ENCODE measurements at regions not wholly inside any gene's neighbourhood (a gene's known extent, or its start where the extent isn't known, plus 50 kb on each side); places are given as distances from the start of the nearest gene placed in this dataset.

GRCh38 chr20:40816039-40816352, 127.0 kb upstream of the MAFB start:
- DNase-seq (no peak), ATAC-seq (ENCODE audit: low FRiP score in 2 of 2) (no peak)
- H3K27me3 ChIP-seq = no peaks in the 10 kb centered on the region
- H3K36me3 ChIP-seq = no peaks in the 10 kb centered on the region
- no peak overlapping the region for H3K27ac ChIP-seq
- H3K4me3 ChIP-seq = no peak overlapping the region
- H3K4me1 ChIP-seq = no peaks in the 10 kb centered on the region
- 70 to 83% methylated on average over 3 of the region's 3 CpGs for WGBS, 2 donors
- TF ChIP-seq POLR2AphosphoS5 (IDR thresholded peaks at IDR 0.05) = no peak
- no peak for TF ChIP-seq EP300 (IDR thresholded peaks at IDR 0.05)
- no peak for TF ChIP-seq CTCF (IDR thresholded peaks at IDR 0.05)
- no peak for TF ChIP-seq POLR2A (IDR thresholded peaks at IDR 0.05)
- H3K9me3 ChIP-seq = no peaks in the 10 kb centered on the region

GRCh38 chr20:40821429-40821828, 132.4 kb upstream of the MAFB start:
- no peaks in the 10 kb centered on the region for H3K27me3 ChIP-seq

GRCh38 chr20:40826699-40827098, 137.7 kb upstream of the MAFB start:
- Histone ChIP-seq H3K27ac (no peak overlapping the region), H3K4me3 (no peak overlapping the region), H3K36me3 (no peaks in the 10 kb centered on the region), H3K4me1 (no peaks in the 10 kb centered on the region), H3K27me3 (no peaks in the 10 kb centered on the region), H3K9me3 (peaks cover 0 to 3% (median 0%) of the 10 kb centered on the region in 4 donors)
- ATAC-seq (ENCODE audit: low FRiP score in 2 of 2) (no peak), DNase-seq (no peak)
- no peak for TF ChIP-seq POLR2AphosphoS5 (IDR thresholded peaks at IDR 0.05)
- TF ChIP-seq POLR2A (IDR thresholded peaks at IDR 0.05) = no peak
- TF ChIP-seq EP300 (IDR thresholded peaks at IDR 0.05) = no peak
- TF ChIP-seq CTCF (IDR thresholded peaks at IDR 0.05) = no peak

More at GRCh38 chr20:40821429-40821828, 132.4 kb upstream of the MAFB start:
- TF ChIP-seq POLR2AphosphoS5 (IDR thresholded peaks at IDR 0.05) (no peak), POLR2A (IDR thresholded peaks at IDR 0.05) (no peak), EP300 (IDR thresholded peaks at IDR 0.05) (no peak), CTCF (IDR thresholded peaks at IDR 0.05) (no peak)
- no peaks in the 10 kb centered on the region for H3K36me3 ChIP-seq
- no peak overlapping the region for H3K27ac ChIP-seq
- no peak for ATAC-seq (ENCODE audit: low FRiP score in 2 of 2)
- 85 to 94% methylated on average over 7 of the region's 7 CpGs for WGBS, 2 donors
- no peak for DNase-seq
- no peaks in the 10 kb centered on the region for H3K4me1 ChIP-seq
- H3K4me3 ChIP-seq = no peak overlapping the region
- peaks cover 0 to 3% (median 0%) of the 10 kb centered on the region in 4 donors for H3K9me3 ChIP-seq

- TF ChIP-seq CTCF (IDR thresholded peaks at IDR 0.05) = no peak
- Histone ChIP-seq H3K4me3 (no peak overlapping the region), H3K4me1 (no peaks in the 10 kb centered on the region), H3K9me3 (peaks cover 7 to 10% (median 7%) of the 10 kb centered on the region in 4 donors), H3K27me3 (no peaks in the 10 kb centered on the region), H3K36me3 (no peaks in the 10 kb centered on the region), H3K27ac (no peak overlapping the region)
- 46 to 64% methylated on average over 5 of the region's 5 CpGs for WGBS, 2 donors
- ATAC-seq (ENCODE audit: low FRiP score in 2 of 2) (no peak), DNase-seq (no peak)
These were observed 146.3 kb upstream of the MAFB start for GRCh38 chr20:40835321-40835720.

GRCh38 chr20:40838509-40838908, 149.5 kb upstream of the MAFB start:
- Histone ChIP-seq H3K9me3 (peaks cover 7% of the 10 kb centered on the region in 4 donors), H3K27ac (no peak overlapping the region), H3K4me3 (no peak overlapping the region), H3K4me1 (no peaks in the 10 kb centered on the region), H3K27me3 (no peaks in the 10 kb centered on the region), H3K36me3 (no peaks in the 10 kb centered on the region)
- whole genome bisulfite sequencing, 2 donors = 75 to 91% methylated on average over 3 of the region's 3 CpGs
- DNase-seq (no peak), ATAC-seq (ENCODE audit: low FRiP score in 2 of 2) (no peak)
- TF ChIP-seq POLR2AphosphoS5 (IDR thresholded peaks at IDR 0.05) = no peak
- no peak for TF ChIP-seq CTCF (IDR thresholded peaks at IDR 0.05)
